Skeletal muscle tissue (tissue), 3 donors: ENCODE measurements at regions not wholly inside any gene's neighbourhood (a gene's known extent, or its start where the extent isn't known, plus 50 kb on each side); places are given as distances from the start of the nearest gene placed in this dataset.

Experiments
- H3K27ac ChIP-seq: one replicate; pipeline ENCODE4 v1.7.0; 2013; ENCODE audit warnings: mild to moderate bottlenecking, low read depth, low read length, inconsistent platforms
- H3K27me3 ChIP-seq, 3 donors: one replicate each; pipeline ENCODE4 v1.7.0; 2013; ENCODE audit warnings: low read length in 3 of 3; ENCODE audit not compliant: control insufficient read depth in 3 of 3, insufficient read depth in 3 of 3
- H3K36me3 ChIP-seq, 3 donors: one replicate each; pipeline ENCODE4 v1.7.0; 2013; ENCODE audit warnings: low read length in 3 of 3; ENCODE audit not compliant: control insufficient read depth in 3 of 3, insufficient read depth in 3 of 3
- H3K4me1 ChIP-seq, 3 donors: one replicate each; pipeline ENCODE4 v1.7.0; 2013; ENCODE audit warnings: low read length in 3 of 3, mild to moderate bottlenecking in 3 of 3; ENCODE audit not compliant: control insufficient read depth in 3 of 3, insufficient read depth in 3 of 3
- H3K4me3 ChIP-seq, 3 donors: one replicate each; pipeline ENCODE4 v1.7.0; 2013; ENCODE audit warnings: low read length in 3 of 3
- H3K9ac ChIP-seq, 3 donors: one replicate each; pipeline ENCODE4 v1.7.0; 2013; ENCODE audit warnings: low read length in 3 of 3, mild to moderate bottlenecking in 3 of 3, moderate library complexity in 2 of 3, low read depth in 1 of 3
- H3K9me3 ChIP-seq, 3 donors: one replicate each; pipeline ENCODE4 v1.7.0; 2013; ENCODE audit warnings: low read length in 3 of 3; ENCODE audit not compliant: control insufficient read depth in 3 of 3
- donor health status: Osteomylitis.

- Histone ChIP-seq H3K4me1 (no peaks in the 10 kb centered on the region), H3K36me3 (no peaks in the 10 kb centered on the region), H3K9me3 (no peaks in the 10 kb centered on the region), H3K27ac (no peak overlapping the region), H3K27me3 (peaks cover 0 to 4% (median 0%) of the 10 kb centered on the region in 3 donors), H3K9ac (no peak overlapping the region), H3K4me3 (no peak overlapping the region)
These were observed 77.8 kb upstream of the SPIN1 start for GRCh38 chr9:88310310-88310980.

- Histone ChIP-seq H3K4me3 (no peak overlapping the region), H3K9ac (no peak overlapping the region), H3K4me1 (no peaks in the 10 kb centered on the region), H3K27me3 (peaks cover 0 to 4% (median 0%) of the 10 kb centered on the region in 3 donors), H3K36me3 (no peaks in the 10 kb centered on the region), H3K27ac (no peak overlapping the region), H3K9me3 (no peaks in the 10 kb centered on the region)
These were observed 79.2 kb upstream of the SPIN1 start for GRCh38 chr9:88308831-88309560.

GRCh38 chr9:88307136-88307535 lies 81.1 kb upstream of the SPIN1 start:
- H3K9ac ChIP-seq, result no peak overlapping the region
- H3K9me3 ChIP-seq, result no peaks in the 10 kb centered on the region
- H3K27me3 ChIP-seq, result peaks cover 0 to 4% (median 0%) of the 10 kb centered on the region in 3 donors
- H3K4me3 ChIP-seq, result no peak overlapping the region
- H3K36me3 ChIP-seq, result no peaks in the 10 kb centered on the region
- H3K4me1 ChIP-seq, result no peaks in the 10 kb centered on the region
- no peak overlapping the region for H3K27ac ChIP-seq

- H3K4me1 ChIP-seq, result no peaks in the 10 kb centered on the region
- no peaks in the 10 kb centered on the region for H3K9me3 ChIP-seq
- no peaks in the 10 kb centered on the region for H3K36me3 ChIP-seq
- H3K27ac ChIP-seq, result no peak overlapping the region
- no peak overlapping the region for H3K9ac ChIP-seq
- peaks cover 0 to 4% (median 0%) of the 10 kb centered on the region in 3 donors for H3K27me3 ChIP-seq
- no peak overlapping the region for H3K4me3 ChIP-seq
These were observed 84.4 kb upstream of the SPIN1 start for GRCh38 chr9:88303721-88304451.

GRCh38 chr9:88302579-88303324 lies 85.5 kb upstream of the SPIN1 start:
- H3K9ac ChIP-seq, result no peak overlapping the region
- H3K4me3 ChIP-seq, result no peak overlapping the region
- no peak overlapping the region for H3K27ac ChIP-seq
- H3K27me3 ChIP-seq, result no peaks in the 10 kb centered on the region
- H3K4me1 ChIP-seq, result no peaks in the 10 kb centered on the region
- no peaks in the 10 kb centered on the region for H3K9me3 ChIP-seq
- H3K36me3 ChIP-seq, result no peaks in the 10 kb centered on the region

- Histone ChIP-seq H3K27me3 (no peaks in the 10 kb centered on the region), H3K36me3 (no peaks in the 10 kb centered on the region), H3K4me1 (no peaks in the 10 kb centered on the region), H3K9ac (no peak overlapping the region), H3K4me3 (no peak overlapping the region), H3K27ac (no peak overlapping the region), H3K9me3 (no peaks in the 10 kb centered on the region)
These were observed 87.7 kb upstream of the SPIN1 start for GRCh38 chr9:88300556-88300955.

GRCh38 chr9:88291856-88292255 lies 96.4 kb upstream of the SPIN1 start:
- Histone ChIP-seq H3K9me3 (peaks cover 0 to 3% (median 0%) of the 10 kb centered on the region in 3 donors), H3K27ac (no peak overlapping the region), H3K4me3 (no peak overlapping the region), H3K36me3 (no peaks in the 10 kb centered on the region), H3K9ac (no peak overlapping the region), H3K27me3 (no peaks in the 10 kb centered on the region), H3K4me1 (no peaks in the 10 kb centered on the region)

- H3K4me3 ChIP-seq, result no peak overlapping the region
- peaks cover 0 to 3% (median 0%) of the 10 kb centered on the region in 3 donors for H3K9me3 ChIP-seq
- no peak overlapping the region for H3K27ac ChIP-seq
- H3K9ac ChIP-seq, result no peak overlapping the region
- no peaks in the 10 kb centered on the region for H3K4me1 ChIP-seq
- H3K27me3 ChIP-seq, result no peaks in the 10 kb centered on the region
- no peaks in the 10 kb centered on the region for H3K36me3 ChIP-seq
These were observed 97.2 kb upstream of the SPIN1 start for GRCh38 chr9:88291056-88291455.

GRCh38 chr9:88289532-88289931 lies 98.7 kb upstream of the SPIN1 start:
- no peaks in the 10 kb centered on the region for H3K36me3 ChIP-seq
- H3K4me1 ChIP-seq, result no peaks in the 10 kb centered on the region
- no peak overlapping the region for H3K4me3 ChIP-seq
- H3K9ac ChIP-seq, result no peak overlapping the region
- H3K27ac ChIP-seq, result no peak overlapping the region
- no peaks in the 10 kb centered on the region for H3K27me3 ChIP-seq
- H3K9me3 ChIP-seq, result peaks cover 0 to 3% (median 0%) of the 10 kb centered on the region in 3 donors
